Heart right ventricle (tissue), 16 donors: ENCODE measurements at regions not wholly inside any gene's neighbourhood (a gene's known extent, or its start where the extent isn't known, plus 50 kb on each side); places are given as distances from the start of the nearest gene placed in this dataset.

ENCODE experiments used
- ATAC-seq, 8 donors: fragments of 200-7000 bp; cut with Tn5 transposase; one replicate each; pipeline ENCODE4 v1.9.1; 2020; ENCODE audit warnings: mild to moderate bottlenecking in 8 of 8, moderate library complexity in 8 of 8, moderate number of reproducible peaks in 1 of 8
- DNase-seq, 2 donors: peaks; one replicate each; pipeline ENCODE4 v3.0.0-alpha.2; 2020
- H3K27ac ChIP-seq, 10 donors: fragments of 200-600 bp; sonication (generic) in 2 of 10; one replicate each; pipeline versions ENCODE4 v1.5.0 to v1.8.0; 2020 to 2022; ENCODE audit warnings: mild to moderate bottlenecking in 3 of 10
- H3K27me3 ChIP-seq, 7 donors: fragments of 200-600 bp; one replicate each; pipeline ENCODE4 v1.8.0; 2021 to 2022; ENCODE audit warnings: mild to moderate bottlenecking in 2 of 7
- H3K36me3 ChIP-seq, 9 donors: fragments of 200-600 bp; sonication (generic) in 1 of 9; one replicate each; pipeline versions ENCODE4 v1.5.0 to v1.8.0; 2020 to 2022; ENCODE audit warnings: mild to moderate bottlenecking in 2 of 9
- H3K4me1 ChIP-seq, 9 donors: fragments of 200-600 bp; sonication (generic) in 1 of 9; one replicate each; pipeline versions ENCODE4 v1.5.0 to v1.8.0; 2020 to 2022; ENCODE audit warnings: mild to moderate bottlenecking in 4 of 9
- H3K4me3 ChIP-seq, 10 donors: fragments of 200-600 bp; sonication (generic) in 2 of 10; one replicate each; pipeline versions ENCODE4 v1.5.0 to v1.8.0; 2020 to 2022; ENCODE audit warnings: mild to moderate bottlenecking in 7 of 10, moderate library complexity in 2 of 10
- H3K9me3 ChIP-seq, 11 donors: fragments of 200-600 bp in 10 of 11; sonication (generic) in 2 of 11; one replicate each; pipeline versions ENCODE4 v1.5.0 to v1.8.0; 2013 to 2022; ENCODE audit warnings: mild to moderate bottlenecking in 2 of 11, control low read depth in 1 of 11, moderate library complexity in 1 of 11
- WGBS, 2 donors: extraction: QIAGEN DNeasy Blood & Tissue Kit; methylation state at CpG; one replicate each; pipeline ENCODE4 v1.1.7; 2013; ENCODE audit warnings: inconsistent platforms in 1 of 2; 5-methylcytosine and 5-hydroxymethylcytosine counted together
- intact Hi-C, 10 donors: fragments of 100-400 bp; cut with DNase I; formaldehyde crosslinking; loops; one replicate each; pipeline versions ENCODE4 v1.11.1 to v1.14.2; 2022
- TF ChIP-seq, protein P1 (sequence below), 9 donors: fragments of 200-600 bp; sonication (generic) in 2 of 9; IDR thresholded peaks; one replicate each; pipeline versions ENCODE4 v1.5.0 to v1.8.0; 2021 to 2022; ENCODE audit warnings: antibody characterized with exemption in 9 of 9, mild to moderate bottlenecking in 5 of 9, moderate library complexity in 1 of 9
- donor health status: Arrhythmogenic right ventricular cardiomyopathy.
- donor health status: ischemic (EF 13 %, LVEDD 7.1; RV severe dilation, severe dysfunction).
- donor health status: healthy with polysubstance abuse.
- donor health status: DM: no; HTN: yes; CAD: no.
- donor health status: DM: no; HTN: no; CAD: no.
- donor health status: ischemic (EF 25% LVEDD 6.9; RV normal size, moderate dysfunction).
- donor health status: ischemic (EF 25% LVEDD 5.7; RV mildly dilated, moderate dysfunction).
- donor health status: healthy.
- donor health status: DM: yes; HTN: yes; CAD: no.
- donor health status: Ischemic cardiomyopathy.
- donor health status: ischemic (EF 35%, LVEDD 5.7; RV mildly dilated, moderate dysfunction).
- donor health status: nonischemic (EF 11% LVEDD 7.7; RV severe dilation, severe dysfunction).
- donor health status: DM: yes; HTN: yes; CAD: no.
- donor health status: PGD.
- donor health status: ischemic (EF 29% LVEDD 5.4; RV normal size, mild dysfunction).
- donor health status: nonischemic (EF 23%, LVEDD 6.1; RV moderate dilation, normal function).

DNA sequence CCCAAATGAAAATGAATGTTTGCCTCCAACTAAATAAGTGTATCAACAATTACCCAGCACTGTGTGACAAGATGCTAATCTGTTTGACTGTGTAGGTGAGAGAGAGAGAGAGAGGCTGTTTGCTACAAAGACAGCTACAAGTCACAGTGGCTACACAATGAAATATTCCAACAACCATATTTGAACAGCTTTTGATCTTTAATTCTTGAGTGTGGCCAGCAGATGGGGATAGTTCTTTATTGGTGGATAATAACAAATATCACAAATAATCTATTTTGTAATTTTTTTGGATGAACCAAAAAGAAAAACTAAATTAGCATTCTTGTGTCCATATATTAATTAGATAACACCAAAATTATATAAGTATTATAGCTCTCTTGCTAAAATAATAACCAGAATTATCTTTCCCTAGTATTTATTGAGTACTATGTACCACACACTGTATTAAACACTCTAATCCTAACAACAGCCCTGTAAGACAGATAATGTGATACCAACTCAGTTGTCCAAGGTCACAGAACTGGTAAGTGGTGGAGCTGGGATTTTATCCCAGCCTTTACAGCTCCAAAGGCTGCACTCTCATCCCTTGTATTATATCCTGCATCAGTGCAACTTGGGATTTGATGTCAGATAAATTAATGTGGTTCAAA is 61.9 kb upstream of the C3orf80 start:
- no peaks in the 10 kb centered on the region for H3K4me1 ChIP-seq
- intact Hi-C loops = loop anchor here in 9 of 10 donors (2.0 to 10.0 kb wide), 5 partner anchors 179 to 251 kb away; no protein-coding TSS in a partner anchor
- H3K9me3 ChIP-seq = no peaks in the 10 kb centered on the region
- DNase-seq (no peak), ATAC-seq (no peak)
- no peak overlapping the region for H3K27ac ChIP-seq
- TF ChIP-seq, protein P1, sequence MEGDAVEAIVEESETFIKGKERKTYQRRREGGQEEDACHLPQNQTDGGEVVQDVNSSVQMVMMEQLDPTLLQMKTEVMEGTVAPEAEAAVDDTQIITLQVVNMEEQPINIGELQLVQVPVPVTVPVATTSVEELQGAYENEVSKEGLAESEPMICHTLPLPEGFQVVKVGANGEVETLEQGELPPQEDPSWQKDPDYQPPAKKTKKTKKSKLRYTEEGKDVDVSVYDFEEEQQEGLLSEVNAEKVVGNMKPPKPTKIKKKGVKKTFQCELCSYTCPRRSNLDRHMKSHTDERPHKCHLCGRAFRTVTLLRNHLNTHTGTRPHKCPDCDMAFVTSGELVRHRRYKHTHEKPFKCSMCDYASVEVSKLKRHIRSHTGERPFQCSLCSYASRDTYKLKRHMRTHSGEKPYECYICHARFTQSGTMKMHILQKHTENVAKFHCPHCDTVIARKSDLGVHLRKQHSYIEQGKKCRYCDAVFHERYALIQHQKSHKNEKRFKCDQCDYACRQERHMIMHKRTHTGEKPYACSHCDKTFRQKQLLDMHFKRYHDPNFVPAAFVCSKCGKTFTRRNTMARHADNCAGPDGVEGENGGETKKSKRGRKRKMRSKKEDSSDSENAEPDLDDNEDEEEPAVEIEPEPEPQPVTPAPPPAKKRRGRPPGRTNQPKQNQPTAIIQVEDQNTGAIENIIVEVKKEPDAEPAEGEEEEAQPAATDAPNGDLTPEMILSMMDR (IDR thresholded peaks at IDR 0.05) = peak in 8 of 9 donors; percentile 16 to 68 (median 52)
- H3K27me3 ChIP-seq = peaks cover 0 to 15% (median 0%) of the 10 kb centered on the region in 7 donors
- no peak overlapping the region for H3K4me3 ChIP-seq
- H3K36me3 ChIP-seq = no peaks in the 10 kb centered on the region

DNA sequence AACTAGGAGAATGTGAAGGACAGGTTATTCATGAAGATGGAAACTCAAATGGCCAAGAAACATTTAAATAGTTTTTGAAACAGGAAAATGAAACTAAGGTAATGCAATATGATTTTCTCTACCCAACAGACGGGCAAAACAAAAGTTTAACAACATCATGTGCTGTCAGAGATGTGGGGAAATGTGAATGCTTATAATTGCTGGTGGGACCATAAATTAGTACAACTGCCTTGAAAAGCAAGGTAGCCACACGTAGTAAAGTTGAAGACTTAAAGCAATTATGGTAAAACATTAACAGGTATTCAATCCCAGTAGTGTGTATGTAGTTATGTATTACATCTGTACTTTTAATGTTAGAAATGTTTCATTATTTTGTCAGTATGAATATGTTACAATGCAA is 57.0 kb upstream of the C3orf80 start:
- TF ChIP-seq, protein P1 (IDR thresholded peaks at IDR 0.05) = no peak
- intact Hi-C loops = loop anchor here in 3 of 10 donors (5.0 to 10.0 kb wide), 2 partner anchors 247 to 249 kb away; no protein-coding TSS in a partner anchor
- no peaks in the 10 kb centered on the region for H3K36me3 ChIP-seq
- H3K4me3 ChIP-seq = no peak overlapping the region
- WGBS, 2 donors = 82 to 93% methylated on average over 2 of the region's 2 CpGs
- H3K9me3 ChIP-seq = no peaks in the 10 kb centered on the region
- no peak overlapping the region for H3K27ac ChIP-seq
- H3K27me3 ChIP-seq = no peaks in the 10 kb centered on the region
- ATAC-seq = no peak
- peaks cover 0 to 8% (median 0%) of the 10 kb centered on the region in 9 donors for H3K4me1 ChIP-seq
- no peak for DNase-seq

DNA sequence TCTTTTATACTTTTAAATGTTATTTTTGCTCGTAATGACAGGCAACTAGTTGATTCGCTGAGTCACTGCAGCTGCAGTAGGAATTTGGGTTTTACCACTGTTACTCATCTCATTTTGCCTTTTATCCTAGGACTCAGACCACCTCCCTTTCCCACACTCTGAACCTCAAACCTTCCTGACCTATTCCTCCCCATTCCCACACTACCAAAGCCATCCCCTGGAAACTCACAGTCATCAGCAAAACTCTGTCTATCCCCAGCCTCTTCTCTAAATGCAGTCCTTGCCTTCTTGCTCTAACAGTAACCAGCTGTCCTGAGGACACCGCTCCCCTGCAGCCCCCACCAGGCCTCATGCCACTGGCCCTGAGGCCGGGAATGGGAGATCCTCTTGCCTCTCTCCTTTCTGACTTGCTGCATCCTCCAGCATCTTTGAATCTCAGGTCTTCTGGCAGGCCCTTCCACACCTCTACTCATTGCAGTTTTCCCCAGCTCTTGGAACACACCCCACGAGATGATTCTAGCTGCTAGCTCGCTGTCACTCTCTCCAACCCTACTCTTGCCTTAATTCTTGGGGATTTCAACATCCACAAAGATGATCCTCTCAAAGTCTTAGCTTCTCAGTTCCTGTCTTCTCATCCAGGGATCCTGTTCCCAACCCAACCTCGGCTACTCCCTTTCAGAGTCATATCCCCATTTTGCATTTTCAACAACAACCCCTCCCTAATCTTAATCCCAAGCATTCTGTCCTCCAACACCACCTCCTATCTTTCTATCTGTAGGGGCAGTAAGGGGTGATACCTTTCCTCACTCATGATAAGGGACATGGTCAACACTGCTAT is 55.9 kb upstream of the C3orf80 start:
- TF ChIP-seq, protein P1 (IDR thresholded peaks at IDR 0.05) = no peak
- DNase-seq (no peak), ATAC-seq (no peak)
- intact Hi-C loops = loop anchor here in 3 of 10 donors (5.0 to 10.0 kb wide), 2 partner anchors 245 to 248 kb away; no protein-coding TSS in a partner anchor
- Histone ChIP-seq H3K27ac (peak overlapping the region in 1 of 10 donors; percentile 60), H3K36me3 (no peaks in the 10 kb centered on the region), H3K4me3 (no peak overlapping the region), H3K27me3 (no peaks in the 10 kb centered on the region), H3K9me3 (no peaks in the 10 kb centered on the region), H3K4me1 (peaks cover 0 to 8% (median 0%) of the 10 kb centered on the region in 9 donors)
- WGBS, 2 donors = 67 to 76% methylated on average over 7 of the region's 7 CpGs

DNA sequence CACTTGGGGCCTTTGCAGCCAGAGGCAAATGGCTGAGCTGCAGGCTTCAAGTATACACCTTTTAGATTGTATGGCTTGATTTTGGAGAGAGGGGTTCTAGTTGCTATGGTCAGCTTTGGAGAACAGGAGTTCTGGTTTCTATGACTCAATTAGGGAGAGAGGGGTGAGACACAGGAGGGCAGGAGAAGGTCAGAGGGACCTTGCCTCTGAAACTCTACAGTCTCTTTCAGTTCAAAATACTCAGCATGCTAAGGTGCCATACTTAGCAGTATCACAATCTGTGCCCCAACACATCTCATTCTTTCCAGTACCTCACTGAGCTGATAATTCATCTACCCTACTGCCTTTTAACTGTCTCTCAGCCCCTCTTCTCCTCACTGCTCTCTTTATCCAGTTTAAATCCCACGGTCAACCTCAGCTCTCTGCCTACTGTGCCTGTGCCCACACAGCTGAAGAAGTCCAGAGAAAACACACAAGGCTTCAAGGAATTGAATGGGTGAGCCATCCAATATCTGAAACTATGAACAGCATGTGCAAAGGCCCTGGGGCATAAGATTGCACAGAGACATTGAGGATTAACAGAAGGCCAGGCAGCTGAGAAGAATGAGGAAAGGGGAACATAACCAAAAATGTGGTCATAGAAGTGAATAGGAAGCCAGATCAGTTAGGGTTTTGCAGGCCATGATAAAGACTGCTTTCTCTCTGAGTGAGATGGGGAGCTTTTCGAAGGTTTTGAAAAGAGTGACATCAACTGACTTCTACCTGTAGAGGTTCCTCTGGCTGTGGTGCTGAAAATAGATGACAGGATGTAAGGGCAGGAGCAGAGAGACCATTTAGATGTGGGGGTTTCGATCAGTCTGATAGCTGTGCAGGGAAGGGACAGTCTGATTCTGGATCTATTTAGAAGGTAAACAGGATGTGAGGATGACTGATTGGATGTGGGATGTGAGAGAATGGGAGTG is 54.5 kb upstream of the C3orf80 start:
- no peaks in the 10 kb centered on the region for H3K36me3 ChIP-seq
- WGBS, 2 donors = 89 to 93% methylated on average over 3 of the region's 3 CpGs
- H3K9me3 ChIP-seq = no peaks in the 10 kb centered on the region
- H3K27me3 ChIP-seq = peaks cover 0 to 6% (median 0%) of the 10 kb centered on the region in 7 donors
- H3K4me3 ChIP-seq = no peak overlapping the region
- intact Hi-C loops = no loop called here
- DNase-seq (no peak), ATAC-seq (no peak)
- no peak overlapping the region for H3K27ac ChIP-seq
- TF ChIP-seq, protein P1 (IDR thresholded peaks at IDR 0.05) = no peak
- H3K4me1 ChIP-seq = peaks cover 0 to 8% (median 0%) of the 10 kb centered on the region in 9 donors
